ENCODE measurements at regions not wholly inside any gene's neighbourhood (a gene's known extent, or its start where the extent isn't known, plus 50 kb on each side); places are given as distances from the start of the nearest gene placed in this dataset. TPM values are rescaled to one million over a fixed set of nuclear protein-coding genes. Genes with fewer than 3 reads are reported as not detected.

DNA sequence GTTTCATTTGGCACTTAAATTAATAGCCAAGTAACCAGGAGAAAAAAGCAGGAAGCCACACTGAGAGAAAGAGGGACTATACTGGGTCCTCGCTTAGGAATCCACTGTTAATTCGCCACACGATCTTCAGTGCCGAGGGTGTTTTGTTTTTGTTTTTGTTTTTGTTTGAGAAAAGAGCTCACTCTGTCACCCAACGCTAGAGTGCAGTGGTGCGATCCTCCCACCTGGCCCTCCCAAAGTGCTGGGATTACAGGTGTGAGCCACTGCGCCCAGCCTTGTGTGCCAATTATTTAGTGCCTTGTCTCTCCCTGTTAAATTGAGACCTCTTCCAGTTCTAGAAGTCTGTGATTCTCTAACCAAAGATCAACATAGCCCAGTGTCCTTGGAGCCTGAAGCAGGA is 53.8 kb upstream of the TPM1 start:
- no peak overlapping the region for H3K4me3 Mint-ChIP-seq (ENCODE audit: low read depth, unreplicated experiment)
- DNase-seq = no peak
- no peaks in the 10 kb centered on the region for H3K4me1 Mint-ChIP-seq (ENCODE audit: low read depth, unreplicated experiment)
- H3K9me3 Mint-ChIP-seq (ENCODE audit: low read depth, unreplicated experiment) = peaks cover 6% of the 10 kb centered on the region
- H3K36me3 Mint-ChIP-seq (ENCODE audit: insufficient read depth, unreplicated experiment) = no peaks in the 10 kb centered on the region
- H3K27ac Mint-ChIP-seq (ENCODE audit: unreplicated experiment) = no peak overlapping the region
- no peaks in the 10 kb centered on the region for H3K27me3 Mint-ChIP-seq (ENCODE audit: unreplicated experiment)
- intact Hi-C loops (cut with micrococcal nuclease; ENCODE audit: unreplicated experiment) = no loop called here
- CTCF ChIA-PET = no interaction called here
- no peak for TF ChIP-seq CTCF (IDR thresholded peaks at IDR 0.05; ENCODE audit: unreplicated experiment)
- BruUV-seq (replicated peaks) = no TSS peak

DNA sequence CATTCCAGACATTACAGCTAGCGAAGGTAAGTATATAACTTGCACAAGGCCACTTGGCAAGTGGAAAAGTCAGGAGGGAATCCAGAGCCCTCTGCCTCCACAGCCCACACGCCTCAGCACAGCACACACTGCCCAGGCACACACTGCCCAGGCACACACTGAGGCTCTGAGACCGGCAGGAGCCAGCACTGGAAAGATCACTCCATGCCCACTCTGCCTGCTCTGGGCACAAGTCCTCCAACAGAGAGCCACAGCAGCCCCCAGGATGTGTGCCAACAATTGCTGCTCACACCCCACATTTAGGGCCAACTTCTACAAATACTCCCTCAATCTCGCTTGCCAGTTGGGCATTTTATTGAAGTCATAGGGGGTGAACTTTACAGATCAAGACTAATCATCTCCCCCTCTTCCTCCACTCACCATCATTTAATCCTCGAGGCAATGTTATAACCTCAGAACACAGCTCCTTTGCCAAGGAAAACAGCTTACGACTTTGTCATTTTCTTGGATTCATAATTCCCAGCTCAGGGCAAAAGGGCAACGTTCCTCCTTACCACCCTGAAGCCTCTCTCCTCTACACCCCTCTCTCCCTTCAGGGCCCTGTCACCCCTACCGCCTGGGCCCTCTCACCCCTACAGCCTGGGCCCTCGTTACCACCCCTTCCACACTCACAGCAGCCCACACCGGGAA is 53.0 kb upstream of the TPM1 start:
- TF ChIP-seq CTCF (IDR thresholded peaks at IDR 0.05; ENCODE audit: unreplicated experiment) = no peak
- Mint-ChIP-seq H3K4me1 (ENCODE audit: low read depth, unreplicated experiment) (no peaks in the 10 kb centered on the region), H3K27me3 (ENCODE audit: unreplicated experiment) (no peaks in the 10 kb centered on the region), H3K4me3 (ENCODE audit: low read depth, unreplicated experiment) (no peak overlapping the region), H3K36me3 (ENCODE audit: insufficient read depth, unreplicated experiment) (no peaks in the 10 kb centered on the region), H3K27ac (ENCODE audit: unreplicated experiment) (no peak overlapping the region), H3K9me3 (ENCODE audit: low read depth, unreplicated experiment) (peaks cover 6% of the 10 kb centered on the region)
- CTCF ChIA-PET = no interaction called here
- DNase-seq = no peak
- intact Hi-C loops (cut with micrococcal nuclease; ENCODE audit: unreplicated experiment) = no loop called here
- BruUV-seq (replicated peaks) = no TSS peak

GRCh38 chr15:62991698-62992097 is 50.8 kb upstream of the TPM1 start:
- Mint-ChIP-seq H3K27ac (ENCODE audit: unreplicated experiment) (no peak overlapping the region), H3K36me3 (ENCODE audit: insufficient read depth, unreplicated experiment) (no peaks in the 10 kb centered on the region), H3K9me3 (ENCODE audit: low read depth, unreplicated experiment) (peaks cover 6% of the 10 kb centered on the region), H3K27me3 (ENCODE audit: unreplicated experiment) (no peaks in the 10 kb centered on the region), H3K4me3 (ENCODE audit: low read depth, unreplicated experiment) (no peak overlapping the region), H3K4me1 (ENCODE audit: low read depth, unreplicated experiment) (no peaks in the 10 kb centered on the region)
- no peak for TF ChIP-seq CTCF (IDR thresholded peaks at IDR 0.05; ENCODE audit: unreplicated experiment)
- intact Hi-C loops (cut with micrococcal nuclease; ENCODE audit: unreplicated experiment) = no loop called here
- no peak for DNase-seq
- CTCF ChIA-PET = no interaction called here
- no TSS peak for BruUV-seq (replicated peaks)

GRCh38 chr15:62992302-62992701 is 50.2 kb upstream of the TPM1 start:
- no peak for DNase-seq
- Mint-ChIP-seq H3K4me1 (ENCODE audit: low read depth, unreplicated experiment) (no peaks in the 10 kb centered on the region), H3K4me3 (ENCODE audit: low read depth, unreplicated experiment) (no peak overlapping the region), H3K36me3 (ENCODE audit: insufficient read depth, unreplicated experiment) (no peaks in the 10 kb centered on the region), H3K27me3 (ENCODE audit: unreplicated experiment) (no peaks in the 10 kb centered on the region), H3K27ac (ENCODE audit: unreplicated experiment) (no peak overlapping the region), H3K9me3 (ENCODE audit: low read depth, unreplicated experiment) (peaks cover 5% of the 10 kb centered on the region)
- no TSS peak for BruUV-seq (replicated peaks)
- no peak for TF ChIP-seq CTCF (IDR thresholded peaks at IDR 0.05; ENCODE audit: unreplicated experiment)
- intact Hi-C loops (cut with micrococcal nuclease; ENCODE audit: unreplicated experiment) = no loop called here
- CTCF ChIA-PET = no interaction called here

Small RNAs in the stretch of these regions (microRNA-seq; reads per million reads assigned to microRNA genes)
- gene MIR190A (49.2 reads per million, percentile 56 among the genes with 10 or more reads in this experiment), gene MIR6085 (not detected), gene MIR8067 (not detected)

All from Calu3 (cell line).